Testis (tissue), 2 donors: ENCODE measurements at regions not wholly inside any gene's neighbourhood (a gene's known extent, or its start where the extent isn't known, plus 50 kb on each side); places are given as distances from the start of the nearest gene placed in this dataset.
"Not testable (repeated sequence)": the region's sequence is repeated elsewhere in the genome, so short reads cannot be mapped to it uniquely, and the experiment has no call there.

Source experiments
- DNase-seq: peaks from one replicate; pipeline ENCODE4 v3.0.0-alpha.2; 2019
- H3K27ac ChIP-seq, 2 donors: fragments of 200-600 bp; sonication (generic); one replicate each; pipeline ENCODE4 v1.5.1; 2019
- H3K27me3 ChIP-seq: fragments of 200-600 bp; sonication (generic); one replicate; pipeline ENCODE4 v1.5.1; 2019
- H3K36me3 ChIP-seq: fragments of 200-600 bp; sonication (generic); one replicate; pipeline ENCODE4 v1.5.1; 2017; ENCODE audit warnings: low read depth; ENCODE audit errors: missing control alignments
- H3K4me1 ChIP-seq: fragments of 200-600 bp; sonication (generic); one replicate; pipeline ENCODE4 v1.5.1; 2019
- H3K4me3 ChIP-seq, 2 donors: fragments of 200-600 bp; sonication (generic); one replicate each; pipeline ENCODE4 v1.5.1; 2017 to 2019
- H3K9me3 ChIP-seq: fragments of 200-600 bp; sonication (generic); one replicate; pipeline ENCODE4 v1.5.1; 2017
- CTCF ChIP-seq, 3 experiments: fragments of 450-650 bp in 2 of 3; fragments of 200-600 bp in 1 of 3; sonication (generic) in 1 of 3; IDR thresholded peaks; one replicate each; pipeline ENCODE4 v1.5.1; 2016 to 2019; ENCODE audit warnings: antibody characterized with exemption in 3 of 3, mild to moderate bottlenecking in 2 of 3, moderate library complexity in 1 of 3
- POLR2A ChIP-seq: fragments of 450-650 bp; IDR thresholded peaks from one replicate; pipeline ENCODE4 v1.6.1; 2017; ENCODE audit warnings: antibody characterized with exemption, mild to moderate bottlenecking, moderate library complexity
- WGBS, 2 donors: methylation state at CpG; one replicate each; pipeline ENCODE4 v1.1.5; 2018; 5-methylcytosine and 5-hydroxymethylcytosine counted together
- intact Hi-C: fragments of 100-400 bp; cut with DNase I; formaldehyde crosslinking; loops from one replicate; pipeline ENCODE4 v1.15.1; 2023; ENCODE audit warnings: low total_unique reads

GRCh38 chr2:105486762-105487141, 87.9 kb upstream of the FHL2 start:
- TF ChIP-seq POLR2A (no peak), CTCF (IDR thresholded peaks at IDR 0.05) (peak in 1 of 3 experiments; percentile 3)
- intact Hi-C loops, result no loop called here
- 64 to 75% methylated on average over 3 of the region's 3 CpGs for WGBS, 2 donors
- Histone ChIP-seq H3K4me3 (no peak overlapping the region), H3K27me3 (no peaks in the 10 kb centered on the region), H3K36me3 (no peaks in the 10 kb centered on the region), H3K27ac (peak overlapping the region; percentile 48 to 89), H3K9me3 (no peaks in the 10 kb centered on the region), H3K4me1 (peaks cover 50% of the 10 kb centered on the region)
- no peak for DNase-seq

DNA sequence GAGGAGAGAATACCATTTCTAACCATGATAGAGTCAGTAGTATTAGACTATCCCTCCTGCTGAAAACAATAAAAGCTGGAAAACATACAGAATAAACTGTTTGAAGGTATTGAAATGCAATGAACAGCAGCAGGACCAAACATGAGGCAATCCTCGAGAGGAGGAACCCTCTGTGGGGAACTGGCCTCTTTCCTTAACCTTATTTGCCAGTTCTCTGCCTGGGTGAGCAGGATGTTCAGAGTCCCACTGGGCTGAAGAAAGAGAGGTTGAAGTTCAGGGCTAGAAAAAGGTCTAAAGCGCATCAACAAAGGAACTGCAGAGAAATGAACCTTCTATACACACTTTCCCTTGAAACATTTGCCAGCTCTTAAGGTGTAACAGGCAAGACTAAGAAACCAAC, 79.8 kb upstream of the FHL2 start:
- Histone ChIP-seq H3K9me3 (no peaks in the 10 kb centered on the region), H3K4me3 (no peak overlapping the region), H3K27ac (no peak overlapping the region), H3K36me3 (no peaks in the 10 kb centered on the region), H3K4me1 (no peaks in the 10 kb centered on the region), H3K27me3 (no peaks in the 10 kb centered on the region)
- intact Hi-C loops, result no loop called here
- no peak for TF ChIP-seq POLR2A
- TF ChIP-seq CTCF (IDR thresholded peaks at IDR 0.05), result no peak
- 40 to 51% methylated on average over 2 of the region's 2 CpGs for WGBS, 2 donors
- no peak for DNase-seq

GRCh38 chr2:105477050-105477620, 78.3 kb upstream of the FHL2 start:
- 93 to 95% methylated on average over 9 to 10 of the region's 10 CpGs for WGBS, 2 donors

GRCh38 chr2:105473011-105473410, 74.2 kb upstream of the FHL2 start:
- peaks cover 3% of the 10 kb centered on the region for H3K4me1 ChIP-seq
- H3K4me3 ChIP-seq, result no peak overlapping the region
- no peaks in the 10 kb centered on the region for H3K9me3 ChIP-seq
- H3K36me3 ChIP-seq, result no peaks in the 10 kb centered on the region
- H3K27me3 ChIP-seq, result no peaks in the 10 kb centered on the region
- WGBS, 2 donors, result 83 to 87% methylated on average over 5 of the region's 5 CpGs
- DNase-seq, result no peak
- H3K27ac ChIP-seq, result no peak overlapping the region
- TF ChIP-seq POLR2A (no peak), CTCF (IDR thresholded peaks at IDR 0.05) (no peak)
- intact Hi-C loops, result no loop called here

More at GRCh38 chr2:105477050-105477620, 78.3 kb upstream of the FHL2 start:
- DNase-seq, H3K4me1 ChIP-seq, H3K27me3 ChIP-seq, H3K9me3 ChIP-seq, H3K4me3 ChIP-seq, H3K36me3 ChIP-seq, H3K27ac ChIP-seq, intact Hi-C loops: not testable (repeated sequence)

DNA sequence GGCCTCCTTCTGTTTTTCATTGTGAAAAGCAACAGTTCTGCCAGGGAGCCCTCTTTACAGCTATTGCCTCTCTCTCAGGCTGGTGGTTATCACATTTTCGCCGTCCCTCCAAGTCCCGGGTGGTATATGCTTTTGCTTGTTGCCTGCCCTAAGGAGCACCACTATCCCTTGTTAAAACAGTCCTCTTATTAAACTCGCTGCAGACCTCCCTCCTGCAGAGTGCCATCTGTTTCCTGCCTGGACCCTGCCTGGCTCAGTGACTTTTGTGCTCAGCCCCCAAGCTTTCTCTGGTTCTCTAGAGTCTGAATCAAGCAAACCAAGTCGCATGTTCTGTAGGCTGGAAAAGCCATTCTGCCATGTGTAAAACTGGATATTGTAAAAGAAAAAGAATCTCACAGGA, 72.1 kb upstream of the FHL2 start:
- H3K4me3 ChIP-seq, result no peak overlapping the region
- H3K36me3 ChIP-seq, result no peaks in the 10 kb centered on the region
- WGBS, 2 donors, result 81 to 85% methylated on average over 5 of the region's 5 CpGs
- H3K4me1 ChIP-seq, result peaks cover 3% of the 10 kb centered on the region
- no peak overlapping the region for H3K27ac ChIP-seq
- intact Hi-C loops, result no loop called here
- TF ChIP-seq CTCF (IDR thresholded peaks at IDR 0.05), result no peak
- no peak for TF ChIP-seq POLR2A
- no peak for DNase-seq
- H3K9me3 ChIP-seq, result no peaks in the 10 kb centered on the region
- H3K27me3 ChIP-seq, result no peaks in the 10 kb centered on the region
